Activated naive CD8-positive, alpha-beta T cell (primary cell): ENCODE measurements at regions not wholly inside any gene's neighbourhood (a gene's known extent, or its start where the extent isn't known, plus 50 kb on each side); places are given as distances from the start of the nearest gene placed in this dataset.
A peak's percentile ranks its signal among the peaks of the same experiment; 100 is the strongest.

Experiments
- H3K27ac Mint-ChIP-seq: one replicate; pipeline ENCODE4 v1.8.0; 2021; ENCODE audit warnings: mixed read lengths
- H3K27me3 Mint-ChIP-seq: one replicate; pipeline ENCODE4 v1.8.0; 2021; ENCODE audit warnings: mixed read lengths
- H3K36me3 Mint-ChIP-seq: one replicate; pipeline ENCODE4 v1.8.0; 2021; ENCODE audit warnings: mixed read lengths
- H3K4me1 Mint-ChIP-seq: one replicate; pipeline ENCODE4 v1.8.0; 2021; ENCODE audit warnings: low read depth, mixed read lengths
- H3K4me3 Mint-ChIP-seq: one replicate; pipeline ENCODE4 v1.8.0; 2021; ENCODE audit warnings: mild to moderate bottlenecking, mixed read lengths
- H3K9me3 Mint-ChIP-seq: one replicate; pipeline ENCODE4 v1.8.0; 2021; ENCODE audit warnings: low read depth, mixed read lengths

DNA sequence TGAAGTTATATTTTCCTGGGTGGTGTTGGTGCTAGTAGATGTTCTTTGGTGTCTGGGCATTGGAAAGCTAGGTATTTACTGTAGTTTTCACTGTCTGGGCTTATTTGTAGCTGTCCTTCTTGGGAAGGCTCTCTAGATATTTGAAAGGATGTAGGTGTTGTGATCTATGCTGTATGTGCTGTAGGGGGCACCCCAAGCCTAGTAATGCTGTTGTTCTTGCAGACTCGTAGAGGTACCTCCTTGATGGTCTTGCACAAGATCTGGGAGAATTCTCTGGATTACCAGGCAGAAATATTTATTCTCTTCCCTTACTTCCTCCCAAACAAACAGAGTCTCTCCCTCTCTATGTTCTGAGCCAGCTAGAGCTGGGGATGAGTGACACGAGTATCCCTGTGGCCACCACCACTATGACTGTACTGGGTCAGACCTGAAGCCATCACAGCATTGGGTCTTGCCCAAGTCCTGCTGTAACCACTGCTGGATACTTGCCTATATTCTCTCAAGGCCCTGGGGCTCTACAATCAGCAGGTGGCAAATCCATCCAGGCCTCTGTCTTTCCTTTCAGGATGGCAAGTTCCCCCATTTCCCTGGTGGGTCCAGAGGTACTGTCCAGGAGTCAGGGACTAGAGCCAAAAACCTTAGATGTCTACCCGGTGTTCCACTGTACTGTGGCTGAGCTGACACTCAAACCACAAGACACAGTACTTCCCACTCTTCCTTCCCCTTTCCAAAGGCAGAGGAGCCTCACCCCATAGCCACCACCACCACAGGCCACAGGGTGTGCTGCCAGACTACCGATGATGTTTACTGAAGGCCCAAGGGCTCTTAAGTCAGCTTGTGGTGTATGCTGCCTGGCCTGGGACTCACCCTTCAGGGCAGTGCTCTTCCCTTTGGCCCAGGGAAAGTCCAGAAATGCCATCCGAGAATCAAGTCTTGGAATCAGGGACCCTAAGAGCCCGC, 195.2 kb upstream of the DPPA4 start:
- Mint-ChIP-seq H3K27me3 (peaks cover 3% of the 10 kb centered on the region), H3K4me3 (no peak overlapping the region), H3K36me3 (no peaks in the 10 kb centered on the region), H3K4me1 (no peaks in the 10 kb centered on the region), H3K9me3 (no peaks in the 10 kb centered on the region), H3K27ac (no peak overlapping the region)

DNA sequence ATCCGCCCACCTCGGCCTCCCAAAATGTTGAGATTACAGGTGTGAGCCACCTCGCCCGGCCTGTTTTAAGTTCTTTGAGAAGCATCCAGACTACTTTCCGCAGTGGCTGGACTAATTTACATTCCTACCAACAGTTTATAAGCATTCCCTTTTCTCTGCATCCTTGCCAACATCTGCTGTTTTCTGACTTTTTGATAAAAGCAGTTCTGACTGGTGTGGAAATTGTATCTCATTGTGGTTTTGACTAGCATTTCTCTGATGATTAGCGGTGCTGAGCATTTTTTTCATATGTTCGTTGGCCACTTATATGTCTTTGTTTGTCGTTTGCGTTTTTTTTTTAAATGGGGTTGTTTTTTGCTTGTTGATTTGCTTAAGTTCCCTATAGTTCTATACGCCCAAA, 208.4 kb upstream of the DPPA4 start:
- Mint-ChIP-seq H3K36me3 (no peaks in the 10 kb centered on the region), H3K4me1 (no peaks in the 10 kb centered on the region), H3K9me3 (no peaks in the 10 kb centered on the region), H3K27ac (no peak overlapping the region), H3K27me3 (no peaks in the 10 kb centered on the region), H3K4me3 (no peak overlapping the region)

DNA sequence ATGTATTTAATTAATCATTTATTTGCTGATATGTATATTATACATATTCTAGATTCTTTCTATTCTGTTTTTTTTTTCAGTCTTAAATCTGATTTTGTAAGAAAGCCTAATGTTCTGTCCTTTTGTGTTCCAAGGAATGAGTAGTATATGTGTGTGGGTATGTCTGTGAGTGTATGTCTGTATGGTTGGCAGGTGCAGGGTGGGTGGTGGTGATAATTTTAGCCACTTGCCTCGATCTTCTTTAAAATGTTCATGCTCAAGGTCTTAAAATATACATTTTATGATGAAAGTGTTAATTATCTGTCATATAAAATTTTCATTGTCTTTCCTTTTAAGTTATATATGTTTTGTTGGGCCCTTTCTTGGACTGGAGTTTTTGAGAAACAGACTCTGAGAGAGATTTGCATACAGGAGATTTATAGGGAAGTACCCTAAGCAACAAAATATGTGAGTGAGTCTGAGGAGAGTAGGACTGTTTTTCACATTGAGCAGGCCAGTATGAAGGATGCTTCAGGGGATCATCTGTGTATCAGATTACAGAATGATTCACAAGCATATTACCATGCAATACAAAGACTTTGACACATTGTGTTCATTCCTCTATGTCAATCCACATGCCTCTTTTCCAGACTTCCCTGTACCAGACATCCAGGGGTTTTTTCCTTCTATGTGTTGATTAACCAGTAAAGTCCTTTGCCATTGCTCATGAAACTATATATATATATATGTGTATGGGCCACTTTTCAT, 211.0 kb upstream of the DPPA4 start:
- Mint-ChIP-seq H3K4me3 (no peak overlapping the region), H3K36me3 (no peaks in the 10 kb centered on the region), H3K27me3 (no peaks in the 10 kb centered on the region), H3K27ac (no peak overlapping the region), H3K9me3 (no peaks in the 10 kb centered on the region), H3K4me1 (no peaks in the 10 kb centered on the region)

DNA sequence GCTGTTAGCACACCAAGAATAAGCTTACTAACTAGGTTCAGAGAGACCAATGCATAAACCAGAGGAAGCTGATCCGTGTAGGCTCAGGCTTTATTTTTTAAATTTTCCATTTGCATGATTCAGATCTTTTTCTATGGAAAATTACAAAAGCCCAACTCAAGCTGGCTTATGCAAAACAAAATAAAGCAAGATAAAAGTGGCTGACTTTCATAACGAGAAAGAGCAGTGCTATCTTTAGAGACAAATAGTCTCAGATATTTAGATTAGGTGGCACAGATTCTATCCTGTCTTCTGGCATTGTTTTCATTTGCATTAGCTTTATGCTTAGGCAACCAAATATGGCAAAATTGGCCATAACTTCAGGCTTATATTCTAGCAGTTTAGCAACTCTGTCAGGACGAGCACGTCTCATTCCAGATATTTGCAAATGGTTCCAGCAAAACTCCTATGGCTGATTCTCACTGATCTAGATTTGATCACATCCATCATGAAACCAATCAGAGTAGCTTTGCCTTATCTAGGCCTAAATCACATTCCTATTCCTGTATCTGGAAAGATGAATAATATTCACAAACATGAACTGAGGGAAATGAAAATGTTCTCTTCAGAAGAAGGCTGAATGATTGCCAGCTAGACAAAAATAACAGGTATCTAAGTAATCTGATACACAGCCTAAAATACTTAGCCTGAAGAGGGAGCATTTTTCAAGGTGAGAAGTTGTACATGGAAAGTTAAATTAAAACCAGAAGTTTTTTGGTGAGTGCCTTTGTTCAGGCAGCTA, 216.4 kb upstream of the DPPA4 start:
- Mint-ChIP-seq H3K36me3 (no peaks in the 10 kb centered on the region), H3K4me1 (no peaks in the 10 kb centered on the region)

DNA sequence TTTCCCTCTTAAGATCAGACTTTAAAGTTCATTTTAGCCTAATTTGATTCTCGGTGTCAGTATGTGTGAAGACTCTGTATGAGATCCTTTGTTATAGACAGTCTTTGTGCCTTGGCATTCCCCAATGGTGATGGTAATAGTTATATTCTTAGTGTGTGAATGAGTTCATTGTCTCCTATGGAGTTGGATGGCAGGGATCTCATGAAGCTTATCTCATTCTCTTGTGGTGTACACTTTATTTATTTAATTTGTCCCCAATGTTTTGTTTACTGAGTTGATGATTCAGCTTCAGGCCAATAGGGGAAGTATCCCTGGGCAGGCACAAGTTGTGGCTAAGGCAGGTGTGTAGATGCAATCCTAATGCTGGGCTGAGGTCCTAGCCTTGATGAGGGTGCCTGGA, 222.0 kb upstream of the DPPA4 start:
- Mint-ChIP-seq H3K4me3 (no peak overlapping the region), H3K27me3 (no peaks in the 10 kb centered on the region), H3K27ac (no peak overlapping the region), H3K4me1 (peaks cover 10% of the 10 kb centered on the region), H3K9me3 (no peaks in the 10 kb centered on the region), H3K36me3 (no peaks in the 10 kb centered on the region)

More for the DNA sequence above, 216.4 kb upstream of the DPPA4 start:
- Mint-ChIP-seq H3K9me3 (no peaks in the 10 kb centered on the region), H3K27ac (no peak overlapping the region), H3K4me3 (no peak overlapping the region), H3K27me3 (no peaks in the 10 kb centered on the region)

DNA sequence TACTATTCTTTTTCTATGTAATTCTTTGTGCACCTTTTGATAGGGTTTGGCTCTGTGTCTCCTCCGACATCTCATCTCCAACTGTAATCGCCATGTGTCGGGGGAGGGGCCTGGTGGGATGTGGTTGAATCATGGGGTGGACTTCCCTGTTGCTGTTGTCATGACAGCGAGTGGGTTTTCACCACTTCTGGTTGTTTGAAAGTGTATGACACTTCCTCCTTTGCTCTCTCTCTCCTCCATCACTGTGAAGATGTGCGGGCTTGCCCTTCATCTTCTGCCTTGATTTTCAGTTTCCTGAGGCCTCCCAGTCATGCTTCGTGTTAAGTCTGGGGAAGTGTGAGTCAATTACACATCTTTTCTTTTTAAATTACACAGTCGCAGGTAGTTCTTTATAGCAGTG, 225.8 kb upstream of the DPPA4 start:
- Mint-ChIP-seq H3K27ac (no peak overlapping the region), H3K4me1 (peaks cover 10% of the 10 kb centered on the region), H3K36me3 (no peaks in the 10 kb centered on the region), H3K27me3 (no peaks in the 10 kb centered on the region), H3K4me3 (peak overlapping the region; percentile 39), H3K9me3 (no peaks in the 10 kb centered on the region)

DNA sequence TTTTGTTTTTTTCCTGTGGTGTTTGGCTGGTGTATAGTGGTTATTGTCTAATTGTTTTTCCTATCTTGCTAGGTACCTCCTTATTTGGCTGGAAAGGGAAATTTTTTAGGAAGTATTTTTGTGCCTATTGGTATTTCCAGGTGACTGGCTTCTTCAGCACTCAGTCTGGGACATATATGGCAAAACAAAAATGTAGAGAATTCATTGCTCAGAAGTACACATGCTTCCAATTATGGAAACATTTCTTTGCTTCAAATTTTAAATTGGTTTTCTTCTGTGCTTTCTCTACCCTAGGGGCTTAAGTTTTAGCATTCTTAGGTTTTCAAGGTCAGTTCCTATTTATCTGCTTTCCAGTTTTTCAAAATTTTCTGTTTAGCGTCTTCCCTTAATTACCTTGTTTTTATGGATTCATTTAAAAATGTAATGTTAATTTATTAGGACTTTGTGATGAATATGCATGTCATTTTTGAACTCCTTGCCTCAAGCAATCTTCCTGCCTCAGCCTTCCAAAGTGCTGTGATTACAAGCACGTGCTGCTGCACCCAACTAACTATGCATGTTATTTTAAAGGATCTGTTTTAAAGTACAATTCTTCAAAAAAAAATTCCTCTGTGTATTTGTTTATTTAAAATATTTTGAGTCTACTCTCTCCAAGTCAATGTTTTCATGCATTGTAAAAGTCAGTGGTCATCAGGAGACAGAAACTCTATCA, 231.9 kb upstream of the DPPA4 start:
- Mint-ChIP-seq H3K9me3 (no peaks in the 10 kb centered on the region), H3K36me3 (no peaks in the 10 kb centered on the region), H3K4me1 (no peaks in the 10 kb centered on the region), H3K27ac (no peak overlapping the region), H3K4me3 (no peak overlapping the region), H3K27me3 (no peaks in the 10 kb centered on the region)

DNA sequence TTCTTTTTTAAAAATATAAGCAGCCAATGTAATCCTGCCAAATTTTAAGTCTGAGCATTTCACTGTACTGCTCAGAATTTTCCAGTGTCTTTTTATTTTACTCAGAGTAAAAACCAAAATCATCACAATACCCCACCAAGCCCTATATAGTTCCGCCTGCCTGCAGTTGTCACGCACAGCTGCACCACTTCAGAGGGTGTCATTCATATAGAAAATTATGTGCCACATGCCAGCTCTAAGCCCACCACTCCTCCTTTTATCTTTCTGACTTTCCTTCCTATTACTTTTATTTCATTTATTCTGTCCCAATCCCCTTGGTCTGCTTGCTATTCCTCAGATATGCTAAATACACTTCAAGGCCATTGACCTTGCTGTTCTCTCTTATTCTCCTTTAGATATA, 233.1 kb upstream of the DPPA4 start:
- Mint-ChIP-seq H3K36me3 (no peaks in the 10 kb centered on the region), H3K4me3 (no peak overlapping the region), H3K4me1 (no peaks in the 10 kb centered on the region), H3K27ac (no peak overlapping the region), H3K27me3 (no peaks in the 10 kb centered on the region), H3K9me3 (no peaks in the 10 kb centered on the region)

DNA sequence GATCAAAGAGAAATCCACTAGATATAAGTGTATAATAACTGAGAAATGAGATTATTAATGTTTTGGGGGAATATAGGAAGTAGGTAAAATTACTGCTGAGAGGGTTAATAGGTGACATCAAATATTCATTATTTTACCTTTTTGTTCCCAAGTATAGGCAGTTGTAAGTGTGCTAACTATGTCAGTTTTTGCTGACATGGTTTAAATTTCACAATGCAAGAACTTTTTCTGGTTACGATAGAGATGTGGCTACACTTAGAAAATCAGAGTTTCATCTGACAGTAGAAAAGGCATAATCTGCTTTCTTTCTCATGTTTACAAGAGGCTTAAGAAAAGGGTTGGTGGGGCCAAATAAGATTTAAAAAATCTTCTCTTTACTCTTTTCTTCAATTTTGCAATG, 235.0 kb upstream of the DPPA4 start:
- Mint-ChIP-seq H3K9me3 (no peaks in the 10 kb centered on the region), H3K27ac (no peak overlapping the region), H3K4me3 (no peak overlapping the region), H3K36me3 (no peaks in the 10 kb centered on the region), H3K27me3 (peaks cover 2% of the 10 kb centered on the region), H3K4me1 (no peaks in the 10 kb centered on the region)

DNA sequence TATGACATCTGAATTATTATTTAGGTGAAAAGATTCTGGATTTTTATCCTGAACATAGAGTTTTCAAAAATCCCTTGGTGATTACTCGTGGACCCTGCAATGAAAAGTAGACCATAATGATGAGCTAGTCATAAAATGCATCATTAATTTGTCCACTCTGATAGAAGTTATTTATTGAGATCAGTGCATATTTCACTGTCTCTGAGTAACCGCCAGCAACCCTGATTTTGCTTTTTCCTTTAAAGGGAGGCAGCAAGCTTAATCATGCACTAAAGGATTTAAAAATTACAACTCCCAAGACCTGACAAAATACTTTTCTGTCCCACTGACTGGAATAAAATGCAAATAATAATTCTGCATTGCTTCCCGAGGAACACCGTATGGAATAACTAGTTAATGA, 259.6 kb upstream of the DPPA4 start:
- peaks cover 6% of the 10 kb centered on the region for H3K9me3 Mint-ChIP-seq
- no peaks in the 10 kb centered on the region for H3K4me1 Mint-ChIP-seq
- no peak overlapping the region for H3K4me3 Mint-ChIP-seq
- H3K27ac Mint-ChIP-seq, result no peak overlapping the region
- H3K27me3 Mint-ChIP-seq, result no peaks in the 10 kb centered on the region
- H3K36me3 Mint-ChIP-seq, result no peaks in the 10 kb centered on the region

DNA sequence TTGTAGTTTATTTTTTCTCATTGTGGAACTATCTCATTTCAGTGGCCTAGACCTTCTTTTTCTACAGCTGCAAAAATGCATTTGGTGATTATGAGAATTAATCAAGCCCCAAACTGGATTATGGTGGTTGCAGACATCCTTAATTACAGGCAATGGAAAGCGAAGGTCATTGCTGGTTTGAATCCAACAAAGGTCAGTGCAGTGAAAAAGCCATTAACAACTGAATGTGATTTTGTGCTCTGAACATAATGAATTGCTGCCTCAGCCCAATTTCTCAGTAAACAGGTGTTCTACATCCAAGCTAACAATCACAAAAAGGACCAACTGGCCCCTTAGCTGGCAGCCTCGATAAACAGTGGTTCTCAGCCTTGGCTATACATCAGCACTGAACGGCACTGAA, 260.1 kb upstream of the DPPA4 start:
- H3K27ac Mint-ChIP-seq, result no peak overlapping the region
- peaks cover 6% of the 10 kb centered on the region for H3K9me3 Mint-ChIP-seq
- no peaks in the 10 kb centered on the region for H3K4me1 Mint-ChIP-seq
- H3K4me3 Mint-ChIP-seq, result no peak overlapping the region
- no peaks in the 10 kb centered on the region for H3K36me3 Mint-ChIP-seq
- H3K27me3 Mint-ChIP-seq, result no peaks in the 10 kb centered on the region

DNA sequence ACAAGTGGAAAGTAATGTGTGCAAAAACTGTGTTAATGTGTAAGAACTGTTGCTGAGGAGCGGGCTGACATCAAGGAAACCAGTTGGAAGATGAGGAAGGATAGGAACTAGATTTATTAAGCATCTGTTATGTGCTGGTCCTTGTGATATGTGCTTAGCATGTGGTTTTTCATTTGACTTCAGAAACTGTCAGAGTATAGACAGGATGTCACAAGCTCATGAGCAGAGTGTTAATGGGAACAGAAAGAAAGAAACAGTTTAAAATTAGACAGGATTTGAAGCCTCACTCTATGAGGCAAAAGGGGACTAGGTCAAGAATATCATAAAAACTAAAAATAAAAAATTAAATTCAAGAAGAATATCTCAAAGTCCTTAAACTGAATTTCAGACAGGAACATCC, 270.6 kb upstream of the DPPA4 start:
- no peaks in the 10 kb centered on the region for H3K4me1 Mint-ChIP-seq
- H3K27me3 Mint-ChIP-seq, result peaks cover 5% of the 10 kb centered on the region
- no peaks in the 10 kb centered on the region for H3K36me3 Mint-ChIP-seq
- H3K27ac Mint-ChIP-seq, result no peak overlapping the region
- no peak overlapping the region for H3K4me3 Mint-ChIP-seq
- peaks cover 4% of the 10 kb centered on the region for H3K9me3 Mint-ChIP-seq

DNA sequence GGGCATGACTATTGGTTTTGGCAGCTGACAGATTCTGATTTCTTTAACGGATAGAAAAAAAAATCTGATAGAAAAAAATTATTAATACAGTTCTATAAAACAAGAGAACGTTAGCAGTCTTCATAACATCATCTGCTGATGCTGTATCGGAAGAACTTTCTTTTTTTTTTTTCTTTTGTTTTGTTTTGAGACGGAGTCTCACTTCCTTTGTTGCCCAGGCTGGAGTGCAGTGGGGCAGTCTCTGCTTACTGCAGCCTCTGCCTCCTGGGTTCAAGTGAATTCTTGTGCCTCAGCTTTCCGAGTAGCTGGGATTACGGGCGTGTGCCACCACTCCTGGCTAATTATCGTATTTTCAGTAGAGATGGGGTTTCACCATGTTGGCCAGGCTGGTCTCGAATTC, 271.2 kb upstream of the DPPA4 start:
- Mint-ChIP-seq H3K36me3 (no peaks in the 10 kb centered on the region), H3K27ac (no peak overlapping the region)

DNA sequence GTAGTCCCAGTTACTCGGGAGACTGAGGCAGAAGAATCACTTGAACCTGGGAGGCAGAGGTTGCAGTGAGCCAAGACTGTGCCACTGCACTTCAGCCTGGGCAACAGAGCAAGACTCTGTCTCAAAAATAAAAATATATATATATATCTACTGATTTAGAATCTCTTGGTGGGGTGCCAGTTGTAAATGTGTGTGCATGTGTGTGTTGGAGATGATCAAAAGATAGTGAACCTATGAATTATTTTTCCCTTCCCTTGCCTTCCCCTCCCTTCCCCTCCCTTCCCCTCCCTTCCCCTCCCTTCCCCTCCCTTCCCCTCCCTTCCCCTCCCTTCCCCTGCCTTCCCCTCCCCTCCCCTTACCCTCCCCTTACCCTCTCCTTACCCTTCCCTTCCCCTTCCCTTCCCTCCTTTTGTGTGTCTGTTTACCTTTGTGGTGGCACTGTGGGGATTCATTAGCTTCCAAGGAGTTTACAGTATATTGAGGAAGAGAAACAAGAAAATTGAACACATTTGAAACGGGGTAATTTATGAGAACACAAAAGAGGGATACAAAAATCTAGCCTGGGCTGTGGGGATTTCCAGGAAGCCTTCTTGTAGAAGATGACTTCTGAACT, 281.5 kb upstream of the DPPA4 start:
- H3K4me1 Mint-ChIP-seq, result no peaks in the 10 kb centered on the region
- no peaks in the 10 kb centered on the region for H3K9me3 Mint-ChIP-seq
- H3K27ac Mint-ChIP-seq, result no peak overlapping the region
- H3K27me3 Mint-ChIP-seq, result peaks cover 1% of the 10 kb centered on the region
- no peaks in the 10 kb centered on the region for H3K36me3 Mint-ChIP-seq
- no peak overlapping the region for H3K4me3 Mint-ChIP-seq

More for the DNA sequence above, 271.2 kb upstream of the DPPA4 start:
- Mint-ChIP-seq H3K27me3 (peaks cover 3% of the 10 kb centered on the region), H3K4me3 (no peak overlapping the region), H3K4me1 (no peaks in the 10 kb centered on the region), H3K9me3 (peaks cover 4% of the 10 kb centered on the region)
